HG03442 (cell line): ENCODE measurements at regions not wholly inside any gene's neighbourhood (a gene's known extent, or its start where the extent isn't known, plus 50 kb on each side); places are given as distances from the start of the nearest gene placed in this dataset.
"Not testable (repeated sequence)": the region's sequence is repeated elsewhere in the genome, so short reads cannot be mapped to it uniquely, and the experiment has no call there.

Experiments
- ATAC-seq: cut with Tn5 transposase; IDR thresholded peaks from one replicate; pipeline ENCODE4 v1.9.1; 2021; ENCODE audit warnings: mild to moderate bottlenecking, moderate library complexity; ENCODE audit not compliant: unreplicated experiment

- ATAC-seq = no peak
Measured at GRCh38 chr13:85610024-85610423, 189.2 kb downstream of the SLITRK6 start.

GRCh38 chr13:85608255-85608829 lies 190.9 kb downstream of the SLITRK6 start:
- ATAC-seq = no peak

GRCh38 chr13:85603735-85604134 lies 195.5 kb downstream of the SLITRK6 start:
- no peak for ATAC-seq

GRCh38 chr13:85601526-85601925 lies 197.7 kb downstream of the SLITRK6 start:
- ATAC-seq = no peak

GRCh38 chr13:85597790-85598500 lies 201.3 kb downstream of the SLITRK6 start:
- ATAC-seq = no peak

GRCh38 chr13:85592211-85592610 lies 207.0 kb downstream of the SLITRK6 start:
- no peak for ATAC-seq

- no peak for ATAC-seq
Measured at GRCh38 chr13:85590231-85590931, 208.8 kb downstream of the SLITRK6 start.

- no peak for ATAC-seq
Measured at GRCh38 chr13:85589021-85589420, 210.2 kb downstream of the SLITRK6 start.

GRCh38 chr13:85588359-85588758 lies 210.9 kb downstream of the SLITRK6 start:
- no peak for ATAC-seq

- no peak for ATAC-seq
Measured at GRCh38 chr13:85586856-85587255, 212.4 kb downstream of the SLITRK6 start.

- ATAC-seq = no peak
Measured at GRCh38 chr13:85586422-85586831, 212.8 kb downstream of the SLITRK6 start.

- ATAC-seq = no peak
Measured at GRCh38 chr13:85582890-85583289, 216.3 kb downstream of the SLITRK6 start.

- no peak for ATAC-seq
Measured at GRCh38 chr13:85575110-85575509, 224.1 kb downstream of the SLITRK6 start.

GRCh38 chr13:85567909-85568308 lies 231.3 kb downstream of the SLITRK6 start:
- no peak for ATAC-seq

- ATAC-seq = no peak
Measured at GRCh38 chr13:85565652-85566051, 233.6 kb downstream of the SLITRK6 start.

- no peak for ATAC-seq
Measured at GRCh38 chr13:85564598-85564997, 234.6 kb downstream of the SLITRK6 start.

GRCh38 chr13:85562282-85562681 lies 236.9 kb downstream of the SLITRK6 start:
- ATAC-seq = no peak

GRCh38 chr13:85557691-85558467 lies 241.3 kb downstream of the SLITRK6 start:
- no peak for ATAC-seq

GRCh38 chr13:85551012-85551411 lies 248.2 kb downstream of the SLITRK6 start:
- ATAC-seq = no peak

GRCh38 chr13:85549819-85550218 lies 249.4 kb downstream of the SLITRK6 start:
- ATAC-seq = no peak

- ATAC-seq = not testable (repeated sequence)
Measured at GRCh38 chr13:85548845-85549244, 250.4 kb downstream of the SLITRK6 start.
